Ecto neural progenitor cell (in vitro differentiated cells): ENCODE measurements at regions not wholly inside any gene's neighbourhood (a gene's known extent, or its start where the extent isn't known, plus 50 kb on each side); places are given as distances from the start of the nearest gene placed in this dataset.
A peak's percentile ranks its signal among the peaks of the same experiment; 100 is the strongest.

Experiments
- DNase-seq: peaks from one replicate; pipeline ENCODE4 v3.0.0-alpha.2; 2018; ENCODE audit warnings: low spot score

DNA sequence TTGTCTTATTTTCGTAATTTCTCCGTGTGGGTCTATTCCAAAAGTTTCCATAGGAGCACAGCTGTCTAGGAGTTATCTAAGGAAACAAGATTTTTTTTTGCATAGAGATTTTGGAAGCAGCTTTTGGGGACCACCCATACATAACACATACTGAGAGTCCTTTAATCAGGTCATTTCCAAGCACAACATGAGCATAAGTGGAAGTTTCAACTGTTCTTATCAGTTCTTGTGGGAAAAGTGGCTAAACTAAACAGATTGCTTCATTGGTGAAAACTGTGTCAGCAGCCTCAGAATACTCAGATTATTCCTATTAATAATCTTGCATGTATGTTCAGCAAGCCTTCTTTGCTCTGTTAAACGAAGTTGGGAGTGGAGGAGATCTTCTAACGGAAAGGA lies 153.6 kb upstream of the TYRP1 start:
- no peak for DNase-seq

DNA sequence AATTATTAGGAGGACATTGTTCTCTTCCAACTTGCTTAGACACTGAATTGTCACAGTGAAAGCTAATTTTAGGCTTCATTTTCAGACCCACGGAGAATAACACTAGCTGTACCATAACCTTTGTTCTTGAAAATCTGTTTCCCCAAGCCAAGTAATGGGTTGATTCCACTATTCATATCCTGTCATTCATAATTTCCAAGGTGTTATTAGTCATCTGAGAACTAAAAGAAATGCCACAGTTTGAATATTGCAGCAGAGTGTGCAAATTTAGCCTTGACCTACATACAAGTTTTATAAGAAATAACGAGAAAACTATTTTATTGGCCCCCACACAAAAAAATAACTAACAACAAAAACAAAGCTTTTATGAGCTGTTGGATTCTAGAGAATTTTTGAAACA lies 148.5 kb upstream of the TYRP1 start:
- no peak for DNase-seq

DNA sequence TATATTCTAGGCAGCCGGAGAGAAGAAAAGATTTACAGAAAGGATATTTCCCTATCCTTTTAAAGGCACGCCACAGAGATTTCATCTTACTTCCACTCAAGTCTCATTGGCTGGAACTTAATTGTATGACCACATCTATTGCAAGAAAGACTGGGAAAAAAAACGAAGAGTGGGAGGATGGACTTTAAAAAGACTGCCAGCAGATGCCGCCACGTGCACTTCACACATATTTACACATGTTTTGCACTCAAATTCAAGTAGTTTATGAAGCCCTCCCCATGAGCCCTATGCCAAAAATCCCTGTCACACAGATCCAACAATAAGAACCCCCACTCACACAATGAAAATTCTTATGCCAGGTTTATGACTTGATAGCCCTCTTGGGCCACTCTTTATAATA lies 138.5 kb upstream of the TYRP1 start:
- DNase-seq: no peak

DNA sequence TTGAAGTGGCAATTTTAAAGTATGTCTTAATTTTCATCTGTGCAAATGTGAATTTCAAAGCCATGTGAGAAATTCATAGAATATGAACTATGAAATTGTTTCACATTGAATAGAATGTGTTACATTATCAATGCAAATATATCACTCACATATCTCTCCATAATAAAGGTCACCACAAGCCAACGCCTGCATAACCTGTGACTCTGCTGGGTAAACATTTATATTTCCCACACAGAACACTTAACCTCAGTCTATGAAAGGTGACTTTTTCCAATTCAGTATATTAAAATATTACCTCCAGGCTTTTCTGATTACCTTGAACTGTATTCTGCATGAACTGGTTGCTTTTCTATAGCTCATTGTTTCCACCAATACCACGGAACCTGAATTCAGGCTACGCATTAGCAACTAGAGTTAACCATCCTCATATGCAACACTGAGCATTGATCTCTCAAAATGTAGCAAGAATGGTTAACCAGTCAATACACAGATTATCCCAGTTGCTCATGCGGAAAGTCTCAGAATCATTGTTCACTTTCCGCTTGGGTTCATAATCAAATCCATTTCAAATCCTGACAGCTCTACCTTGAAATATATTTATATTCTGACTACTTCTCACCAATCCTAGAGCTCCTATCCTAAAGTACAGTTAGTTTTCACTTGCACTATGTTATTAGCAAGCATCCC lies 126.6 kb upstream of the TYRP1 start:
- no peak for DNase-seq

DNA sequence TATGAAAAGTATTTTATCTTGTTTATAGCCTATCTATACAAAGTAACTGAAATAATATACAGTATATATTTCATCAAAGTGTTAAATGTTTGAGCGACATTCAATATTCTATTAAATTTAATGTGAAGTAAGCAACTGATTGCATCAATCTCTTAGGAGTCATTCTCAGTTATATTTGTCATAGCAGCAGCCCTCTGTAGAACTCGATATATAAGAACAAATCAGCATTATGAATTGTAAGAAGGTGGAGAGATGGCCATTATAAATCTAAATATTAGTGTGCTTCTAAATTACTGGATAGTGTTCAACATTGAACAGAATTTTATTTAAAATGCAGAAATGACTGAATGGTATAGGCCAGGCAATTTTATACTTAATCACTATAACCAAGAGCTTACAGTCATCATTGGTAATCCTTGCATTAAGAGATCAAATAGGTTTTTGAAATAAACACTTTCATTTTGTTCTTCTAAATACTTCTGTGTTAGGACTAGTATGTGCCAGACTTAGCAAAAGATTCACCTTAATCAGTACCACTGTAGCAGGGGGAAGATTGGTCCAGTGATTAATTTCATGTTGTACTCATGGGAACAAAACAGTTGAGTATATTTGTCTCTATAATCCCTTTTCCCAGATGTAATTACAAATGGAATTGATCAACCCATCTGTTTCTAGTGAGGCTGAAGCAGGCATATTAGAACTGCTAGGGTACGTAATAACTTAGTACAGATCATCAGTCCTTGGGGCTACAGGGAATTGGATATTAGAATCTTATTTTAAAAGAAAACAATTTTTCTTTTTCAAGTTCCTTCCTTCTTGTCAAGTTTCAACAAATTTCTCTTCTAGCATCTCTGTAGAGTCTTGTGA lies 108.3 kb upstream of the TYRP1 start:
- no peak for DNase-seq

DNA sequence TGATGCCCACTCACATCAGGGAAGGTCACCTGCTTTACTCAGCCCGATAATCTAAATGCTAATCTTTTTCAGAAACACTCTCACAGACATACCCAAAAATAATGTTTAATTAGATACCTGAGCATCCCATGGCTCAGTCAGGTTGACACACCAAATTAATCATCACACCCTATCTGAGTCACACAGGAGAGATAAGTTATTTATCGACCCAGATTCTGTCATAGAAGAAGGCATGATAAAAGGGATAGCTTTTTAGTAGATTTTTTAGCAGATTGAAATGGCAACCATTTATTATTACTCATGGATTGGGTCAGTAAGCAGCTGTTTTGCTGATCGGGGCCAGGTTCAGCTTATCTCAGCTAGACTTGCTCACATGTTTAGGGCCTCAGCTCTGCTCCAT lies 97.8 kb upstream of the TYRP1 start:
- no peak for DNase-seq

DNA sequence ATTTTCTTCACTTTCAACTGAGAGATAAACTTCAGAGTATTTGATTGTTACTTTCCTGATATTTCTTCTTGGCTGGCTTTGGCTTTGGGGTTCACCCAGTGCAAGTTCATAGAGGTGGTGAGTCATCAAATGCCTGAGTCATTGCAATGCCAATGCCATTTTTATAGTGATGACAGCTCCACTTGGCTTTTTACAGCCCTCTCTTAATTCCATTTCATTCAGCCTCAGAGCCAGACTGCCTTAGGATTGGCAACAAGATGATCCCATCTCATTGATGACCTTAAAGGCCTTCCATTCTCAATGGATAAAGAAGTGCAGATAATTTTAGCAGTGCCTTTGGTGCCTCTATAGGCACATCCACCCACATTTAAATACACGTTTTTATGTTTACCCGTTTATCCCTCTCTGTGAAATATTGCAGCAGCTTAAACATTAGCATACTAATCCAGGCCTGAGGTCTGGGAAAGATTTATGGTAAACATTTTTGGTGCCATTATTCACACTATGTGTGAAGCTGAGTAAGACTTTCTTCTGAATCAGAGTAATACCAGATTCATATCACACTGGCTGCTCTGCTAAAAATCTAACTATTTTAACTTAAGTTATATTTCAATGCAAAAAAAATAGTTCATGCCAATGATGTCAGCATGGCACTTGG lies 88.9 kb upstream of the TYRP1 start:
- no peak for DNase-seq

DNA sequence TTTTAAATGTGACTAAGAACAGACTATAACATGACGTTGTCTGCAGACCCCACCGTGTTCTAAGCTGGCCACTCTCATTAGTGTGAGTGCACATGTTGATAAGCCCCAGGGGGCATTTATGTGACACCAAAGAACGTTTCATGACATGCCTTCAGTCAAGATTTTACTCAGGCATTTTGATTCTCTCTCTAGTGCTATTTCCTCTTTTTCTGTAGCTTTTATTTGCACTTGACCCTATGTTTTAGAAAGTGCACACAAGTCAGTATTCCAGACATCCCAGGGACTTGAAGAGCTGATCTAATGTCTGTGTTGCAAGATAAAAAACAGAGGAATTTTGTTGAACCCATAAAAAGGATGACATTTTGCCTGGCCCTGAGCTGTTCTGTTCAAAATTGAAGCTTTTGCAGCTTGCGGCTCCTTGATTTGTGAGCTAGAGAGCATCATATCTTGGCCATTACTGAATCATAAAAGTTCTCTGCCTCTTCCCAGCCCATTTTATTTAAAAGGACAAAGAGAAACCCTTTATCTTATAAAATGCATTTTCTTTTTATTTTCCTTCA lies 80.9 kb upstream of the TYRP1 start:
- no peak for DNase-seq

DNA sequence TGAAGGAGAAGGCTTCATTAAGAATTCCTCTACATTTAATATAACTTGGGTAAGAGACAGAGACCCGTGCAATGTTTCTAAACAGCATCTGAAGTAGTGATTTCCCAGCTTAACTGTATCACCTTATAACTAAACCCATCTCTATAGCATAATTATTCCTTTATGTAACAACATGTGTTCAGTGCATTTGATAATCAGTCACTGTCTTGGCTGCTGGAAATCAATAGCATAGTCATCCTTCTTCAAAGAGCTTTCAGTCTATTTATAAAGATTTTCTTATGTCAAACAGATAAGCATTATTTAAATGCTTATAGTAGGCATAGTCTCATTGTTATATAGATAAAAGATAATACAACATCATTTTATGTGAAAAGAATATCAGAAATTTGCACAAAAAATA lies 80.1 kb upstream of the TYRP1 start:
- no peak for DNase-seq

DNA sequence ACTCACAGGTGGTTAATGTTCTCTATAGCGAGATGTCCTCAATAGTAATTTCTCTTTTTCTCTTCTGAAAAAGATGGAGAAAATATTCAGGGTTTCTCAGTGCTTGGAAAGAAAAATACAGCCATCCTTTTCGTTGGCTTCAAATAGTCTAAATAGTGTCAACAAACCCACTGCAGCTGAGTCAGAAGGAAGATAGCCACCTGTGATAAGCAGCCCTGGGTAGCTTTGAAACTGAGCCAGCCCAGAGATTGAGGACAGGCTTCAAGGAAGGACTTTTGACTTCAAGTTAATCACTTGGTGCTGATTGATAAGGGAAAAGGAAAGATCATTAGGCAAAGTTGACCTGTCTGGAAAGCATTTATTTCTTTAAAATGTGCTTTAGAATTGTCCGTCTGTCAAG lies 78.7 kb upstream of the TYRP1 start:
- no peak for DNase-seq

DNA sequence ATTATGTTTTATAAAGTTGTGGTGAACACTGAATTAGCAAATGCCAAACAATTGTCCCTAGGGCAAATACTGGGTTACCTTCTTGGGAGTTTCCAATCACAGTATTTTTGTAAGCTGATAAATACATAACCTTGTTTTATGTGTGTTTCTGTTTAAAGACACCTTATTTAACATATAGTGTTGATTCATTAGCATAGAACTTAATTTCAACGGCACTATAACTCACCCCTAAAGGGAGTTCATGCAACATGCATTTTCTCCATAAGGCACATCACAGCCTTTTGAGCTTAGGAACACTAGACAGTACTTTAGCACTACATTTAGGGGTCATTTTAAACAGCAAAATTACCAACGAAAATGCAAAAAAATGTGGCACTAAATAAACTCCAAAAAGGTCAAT lies 74.2 kb upstream of the TYRP1 start:
- DNase-seq: no peak

DNA sequence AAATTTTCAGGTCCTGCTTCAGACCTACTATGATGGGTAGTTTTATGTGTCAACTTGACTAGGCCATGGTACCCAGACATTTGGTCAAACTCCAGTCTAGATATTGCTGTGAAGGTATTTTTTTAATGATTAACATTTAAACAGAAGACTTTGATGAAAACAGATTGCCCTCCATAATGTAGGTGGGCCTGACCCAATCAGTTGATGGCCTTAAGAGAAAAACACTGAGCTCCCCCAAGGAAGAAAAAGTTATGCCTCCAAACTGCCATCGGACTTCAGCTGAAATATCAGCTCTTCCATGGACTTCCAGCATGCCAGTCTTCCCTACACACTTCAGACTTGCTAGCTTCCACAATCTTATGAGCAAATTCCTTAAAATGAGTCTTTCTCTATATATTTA lies 67.3 kb upstream of the TYRP1 start:
- DNase-seq: no peak

DNA sequence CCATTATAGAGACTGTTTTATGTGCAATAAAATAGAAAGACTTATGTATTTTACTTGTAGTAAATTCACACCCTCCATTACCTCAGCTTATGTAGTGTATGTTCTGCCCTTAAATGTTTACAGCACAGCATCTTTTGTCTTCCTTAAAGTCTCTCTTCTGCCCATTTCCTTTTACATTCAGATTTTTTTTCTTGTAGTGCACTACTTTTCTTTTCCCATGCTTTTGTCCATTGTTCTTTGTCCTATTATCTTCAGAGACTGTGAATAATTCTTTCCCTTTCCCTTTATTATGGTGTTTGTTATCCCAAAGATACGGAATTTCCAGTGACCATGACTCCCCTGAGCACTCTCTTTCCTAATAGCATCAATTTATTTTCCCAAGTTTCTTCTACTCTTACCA lies 66.1 kb upstream of the TYRP1 start:
- DNase-seq: no peak

DNA sequence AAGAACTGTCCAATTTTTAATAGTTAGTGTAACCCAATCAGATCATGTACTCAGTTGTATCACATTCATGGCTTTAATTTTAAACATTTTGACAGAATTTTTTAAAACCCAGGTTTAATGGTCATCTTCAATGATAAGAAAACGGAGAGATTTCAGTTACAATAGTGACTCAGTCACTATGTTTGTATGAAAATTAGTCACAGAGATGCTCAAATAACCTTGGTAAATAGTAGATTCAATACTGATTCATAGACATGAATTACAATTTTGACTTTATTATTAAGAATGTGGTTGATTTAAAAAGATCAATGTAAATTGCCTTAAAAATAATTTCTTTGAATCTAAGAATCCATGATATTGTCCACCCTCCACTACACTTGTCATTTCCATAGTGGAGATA lies 64.6 kb upstream of the TYRP1 start:
- DNase-seq: no peak

DNA sequence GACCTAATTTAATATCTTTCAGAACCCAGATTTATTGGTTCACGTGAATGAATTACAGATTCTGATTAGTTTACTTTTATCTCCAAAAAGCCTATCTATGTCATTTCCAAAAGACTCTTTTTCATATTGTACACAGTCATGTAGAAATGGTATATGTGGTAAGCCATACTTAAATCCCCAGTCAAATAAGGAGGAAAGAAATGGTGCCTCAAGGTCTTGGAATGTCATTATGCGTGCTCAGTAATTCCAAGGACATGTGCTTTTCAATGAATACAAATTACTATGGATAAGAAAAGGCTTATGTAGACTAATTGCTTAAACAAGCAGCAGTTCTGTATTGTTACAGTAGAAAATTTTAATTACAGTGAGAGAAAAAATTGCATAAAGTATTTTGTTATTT lies 64.1 kb upstream of the TYRP1 start:
- no peak for DNase-seq

DNA sequence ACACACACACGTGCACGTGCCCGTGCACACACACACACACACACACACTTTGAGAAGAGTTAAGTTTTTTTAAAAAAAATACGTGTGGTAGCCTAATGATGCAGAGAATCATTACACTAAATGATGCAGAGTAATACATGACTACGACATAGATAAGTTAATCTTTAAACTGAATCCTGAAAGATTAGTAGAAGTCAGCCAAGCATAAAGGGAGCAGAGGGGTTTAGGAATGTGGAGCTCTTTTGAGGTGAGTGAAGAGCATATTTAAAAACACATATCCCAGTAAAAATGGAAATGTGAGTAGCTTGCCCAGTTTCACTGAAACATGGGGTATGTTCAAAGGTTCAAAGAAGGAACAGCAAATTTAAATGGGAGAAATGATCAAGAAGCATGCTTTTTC lies 61.3 kb upstream of the TYRP1 start:
- DNase-seq: no peak

DNA sequence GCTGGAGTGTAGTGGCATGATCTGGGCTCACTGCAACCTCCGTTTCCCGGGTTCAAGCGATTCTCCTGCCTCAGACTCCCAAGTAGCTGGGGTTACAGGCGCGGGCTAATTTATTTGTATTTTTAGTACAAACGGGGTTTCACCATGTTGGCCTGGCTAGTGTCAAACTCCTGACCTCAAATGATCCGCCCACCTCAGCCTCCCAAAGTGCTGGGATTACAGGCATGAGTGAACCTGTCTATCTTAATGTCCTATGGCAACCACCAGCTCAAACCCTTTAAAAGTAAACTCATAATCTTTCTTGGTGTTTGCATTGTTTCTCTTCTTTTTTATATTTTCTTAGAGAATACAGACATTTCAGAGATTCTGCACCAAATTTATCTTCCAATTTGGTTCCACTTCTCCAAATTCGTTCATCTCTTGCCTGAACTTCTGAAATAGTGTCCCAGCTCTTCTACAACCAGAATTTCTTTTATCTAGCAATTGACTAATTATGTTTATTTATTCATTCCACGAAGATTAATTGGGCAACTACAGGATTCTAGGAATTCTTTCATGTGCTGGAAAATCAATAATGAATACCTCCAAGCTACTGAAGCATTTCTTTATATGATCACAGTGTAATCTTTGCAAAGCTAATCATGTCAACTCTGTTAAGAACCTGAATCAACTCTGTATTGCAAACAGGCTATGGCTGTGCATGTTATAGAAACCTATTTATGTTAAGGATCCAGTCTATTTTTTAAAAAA lies 60.0 kb upstream of the TYRP1 start:
- peak; percentile 50 for DNase-seq

DNA sequence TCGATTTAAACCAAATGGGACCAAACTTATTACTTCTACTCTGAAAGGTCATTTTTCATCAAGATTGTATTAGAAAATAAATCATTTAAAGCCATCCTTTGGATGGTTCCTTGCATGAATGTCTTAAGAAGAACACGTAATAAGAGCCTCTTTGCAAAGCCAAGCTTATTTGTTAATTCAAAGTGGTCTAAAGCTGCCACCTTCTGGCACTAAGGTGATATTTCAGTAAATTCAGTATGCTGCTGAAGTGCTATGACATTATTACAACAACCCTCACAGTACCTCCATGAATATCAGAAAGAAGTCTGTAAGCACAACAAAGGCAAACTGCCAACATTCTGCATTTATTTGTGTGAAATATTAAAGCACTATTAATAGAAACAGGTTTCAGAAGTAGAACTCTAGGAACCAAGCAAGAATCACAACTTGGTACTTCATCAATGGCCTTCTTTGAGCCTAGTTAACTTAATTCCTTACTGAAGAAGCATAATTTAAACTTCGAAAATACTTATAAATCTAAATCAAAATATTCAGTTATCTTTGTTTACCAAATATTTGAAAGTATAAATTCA lies 53.1 kb upstream of the TYRP1 start:
- no peak for DNase-seq

DNA sequence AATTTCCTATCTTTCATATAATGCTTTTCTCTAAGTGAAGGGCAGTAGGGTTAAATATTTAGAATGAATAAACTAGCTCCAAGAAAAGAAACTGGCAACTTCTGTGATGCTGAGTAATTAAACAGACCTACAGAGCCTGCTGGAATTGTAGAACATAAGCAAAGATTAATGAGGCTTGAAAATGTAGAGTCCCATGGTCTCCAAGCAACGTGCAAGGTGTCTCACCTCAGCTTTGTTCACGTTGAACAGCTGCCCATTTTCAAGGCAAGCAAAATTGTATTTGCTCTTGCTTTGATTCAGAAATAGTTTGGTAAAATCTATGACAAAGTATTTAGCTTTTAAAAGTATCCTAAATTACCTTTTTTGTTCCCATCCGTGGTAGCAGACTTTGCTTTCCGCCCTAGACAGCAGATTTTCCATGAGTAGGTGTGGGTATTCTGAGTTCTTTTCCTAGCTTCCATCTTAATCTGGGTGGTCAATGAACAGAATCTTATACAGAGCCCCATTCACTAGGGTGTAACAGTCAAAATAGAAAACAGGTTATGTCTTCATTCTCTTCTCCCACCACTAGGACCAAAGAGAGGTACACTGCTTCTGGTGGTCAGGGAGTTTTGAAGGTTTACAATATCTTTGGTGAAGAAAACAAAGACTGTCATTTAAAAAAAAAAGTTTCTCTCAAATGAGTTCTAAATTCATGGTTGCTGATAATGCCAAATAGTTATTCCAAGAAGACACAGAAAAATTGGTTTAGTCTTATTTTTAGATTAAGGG lies 52.1 kb upstream of the TYRP1 start:
- DNase-seq: no peak
